ENCODE measurements at regions not wholly inside any gene's neighbourhood (a gene's known extent, or its start where the extent isn't known, plus 50 kb on each side); places are given as distances from the start of the nearest gene placed in this dataset.

- in situ Hi-C loops (cut with MboI), result no loop called here
- WGBS, 2 experiments (ENCODE audit: low coverage in 1 of 2, low lambda C conversion rate in 2 of 2, missing lambda C conversion rate in 2 of 2), result 12 to 17% methylated on average over 2 of the region's 2 CpGs
- Histone ChIP-seq H3K27ac (no peak overlapping the region), H3F3A (ENCODE audit: insufficient read depth) (no peaks in the 10 kb centered on the region), H3K36me3 (ENCODE audit: low read depth) (no peaks in the 10 kb centered on the region), H2AFZ (no peak overlapping the region), H3K4me3 (no peak overlapping the region), H3K9me2 (ENCODE audit: insufficient read depth) (no peaks in the 10 kb centered on the region), H3K79me2 (ENCODE audit: insufficient read depth) (no peaks in the 10 kb centered on the region), H3K27me3 (replicated peaks; ENCODE audit: insufficient read depth) (no peaks in the 10 kb centered on the region), H4K20me1 (ENCODE audit: insufficient read depth) (no peaks in the 10 kb centered on the region), H3K9ac (no peak overlapping the region), H3K9me3 (ENCODE audit: low read depth) (no peaks in the 10 kb centered on the region), H3K4me2 (ENCODE audit: unreplicated experiment) (no peak overlapping the region), H3K4me1 (ENCODE audit: insufficient read depth) (no peaks in the 10 kb centered on the region)
- TF ChIP-seq EZH2phosphoT487 (IDR thresholded peaks at IDR 0.05; ENCODE audit: insufficient read depth, low read depth) (no peak), EZH2 (IDR thresholded peaks at IDR 0.05; ENCODE audit: insufficient read depth, poor library complexity, severe bottlenecking) (no peak)
- DNase-seq, result no peak
Observed at GRCh38 chr11:39174965-39175364, 2284.5 kb downstream of the LRRC4C start.

GRCh38 chr11:39174196-39174595 lies 2285.3 kb downstream of the LRRC4C start:
- H3K9ac ChIP-seq, result no peak overlapping the region
- H3K27me3 ChIP-seq (replicated peaks; ENCODE audit: insufficient read depth), result no peaks in the 10 kb centered on the region
- no peak for DNase-seq
- H3K9me2 ChIP-seq (ENCODE audit: insufficient read depth), result no peaks in the 10 kb centered on the region
- H3K36me3 ChIP-seq (ENCODE audit: low read depth), result no peaks in the 10 kb centered on the region
- H3K9me3 ChIP-seq (ENCODE audit: low read depth), result no peaks in the 10 kb centered on the region
- in situ Hi-C loops (cut with MboI), result no loop called here
- no peak overlapping the region for H3K27ac ChIP-seq
- no peaks in the 10 kb centered on the region for H4K20me1 ChIP-seq (ENCODE audit: insufficient read depth)
- no peak overlapping the region for H3K4me3 ChIP-seq
- no peaks in the 10 kb centered on the region for H3F3A ChIP-seq (ENCODE audit: insufficient read depth)
- H2AFZ ChIP-seq, result no peak overlapping the region
- no peak overlapping the region for H3K4me2 ChIP-seq (ENCODE audit: unreplicated experiment)
- H3K4me1 ChIP-seq (ENCODE audit: insufficient read depth), result no peaks in the 10 kb centered on the region
- no peaks in the 10 kb centered on the region for H3K79me2 ChIP-seq (ENCODE audit: insufficient read depth)
- TF ChIP-seq EZH2 (IDR thresholded peaks at IDR 0.05; ENCODE audit: insufficient read depth, poor library complexity, severe bottlenecking), result no peak
- TF ChIP-seq EZH2phosphoT487 (IDR thresholded peaks at IDR 0.05; ENCODE audit: insufficient read depth, low read depth), result no peak

- H3K4me1 ChIP-seq (ENCODE audit: insufficient read depth), result no peaks in the 10 kb centered on the region
- H3K9me3 ChIP-seq (ENCODE audit: low read depth), result no peaks in the 10 kb centered on the region
- no peak for TF ChIP-seq EZH2phosphoT487 (IDR thresholded peaks at IDR 0.05; ENCODE audit: insufficient read depth, low read depth)
- TF ChIP-seq EZH2 (IDR thresholded peaks at IDR 0.05; ENCODE audit: insufficient read depth, poor library complexity, severe bottlenecking), result no peak
- no peak overlapping the region for H3K27ac ChIP-seq
- no peaks in the 10 kb centered on the region for H3K36me3 ChIP-seq (ENCODE audit: low read depth)
- H3K9me2 ChIP-seq (ENCODE audit: insufficient read depth), result no peaks in the 10 kb centered on the region
- H3F3A ChIP-seq (ENCODE audit: insufficient read depth), result no peaks in the 10 kb centered on the region
- no peak for DNase-seq
- H3K9ac ChIP-seq, result no peak overlapping the region
- H3K27me3 ChIP-seq (replicated peaks; ENCODE audit: insufficient read depth), result no peaks in the 10 kb centered on the region
- in situ Hi-C loops (cut with MboI), result no loop called here
- H4K20me1 ChIP-seq (ENCODE audit: insufficient read depth), result no peaks in the 10 kb centered on the region
- no peak overlapping the region for H3K4me3 ChIP-seq
- H3K79me2 ChIP-seq (ENCODE audit: insufficient read depth), result no peaks in the 10 kb centered on the region
- no peak overlapping the region for H3K4me2 ChIP-seq (ENCODE audit: unreplicated experiment)
- no peak overlapping the region for H2AFZ ChIP-seq
Observed at GRCh38 chr11:39165021-39165420, 2294.4 kb downstream of the LRRC4C start.

GRCh38 chr11:39149214-39149613 lies 2310.2 kb downstream of the LRRC4C start:
- WGBS, 2 experiments (ENCODE audit: low coverage in 1 of 2, low lambda C conversion rate in 2 of 2, missing lambda C conversion rate in 2 of 2), result 7 to 11% methylated on average over 1 of the region's 1 CpG
- in situ Hi-C loops (cut with MboI), result no loop called here
- Histone ChIP-seq H3K9ac (no peak overlapping the region), H3K4me2 (ENCODE audit: unreplicated experiment) (no peak overlapping the region), H3F3A (ENCODE audit: insufficient read depth) (no peaks in the 10 kb centered on the region), H3K9me2 (ENCODE audit: insufficient read depth) (no peaks in the 10 kb centered on the region), H3K27me3 (replicated peaks; ENCODE audit: insufficient read depth) (no peaks in the 10 kb centered on the region), H3K4me3 (no peak overlapping the region), H2AFZ (no peak overlapping the region), H3K36me3 (ENCODE audit: low read depth) (no peaks in the 10 kb centered on the region), H3K27ac (no peak overlapping the region), H3K9me3 (ENCODE audit: low read depth) (no peaks in the 10 kb centered on the region), H3K79me2 (ENCODE audit: insufficient read depth) (no peaks in the 10 kb centered on the region), H3K4me1 (ENCODE audit: insufficient read depth) (no peaks in the 10 kb centered on the region), H4K20me1 (ENCODE audit: insufficient read depth) (no peaks in the 10 kb centered on the region)
- TF ChIP-seq EZH2 (IDR thresholded peaks at IDR 0.05; ENCODE audit: insufficient read depth, poor library complexity, severe bottlenecking) (no peak), EZH2phosphoT487 (IDR thresholded peaks at IDR 0.05; ENCODE audit: insufficient read depth, low read depth) (no peak)
- no peak for DNase-seq

GRCh38 chr11:39145346-39145745 lies 2314.1 kb downstream of the LRRC4C start:
- H4K20me1 ChIP-seq (ENCODE audit: insufficient read depth), result no peaks in the 10 kb centered on the region
- H3K4me3 ChIP-seq, result no peak overlapping the region
- H3K4me2 ChIP-seq (ENCODE audit: unreplicated experiment), result no peak overlapping the region
- 46 to 55% methylated on average over 2 of the region's 2 CpGs for WGBS, 2 experiments (ENCODE audit: low coverage in 1 of 2, low lambda C conversion rate in 2 of 2, missing lambda C conversion rate in 2 of 2)
- H3K36me3 ChIP-seq (ENCODE audit: low read depth), result no peaks in the 10 kb centered on the region
- H3K9me3 ChIP-seq (ENCODE audit: low read depth), result no peaks in the 10 kb centered on the region
- H3K9ac ChIP-seq, result no peak overlapping the region
- TF ChIP-seq EZH2phosphoT487 (IDR thresholded peaks at IDR 0.05; ENCODE audit: insufficient read depth, low read depth), result no peak
- TF ChIP-seq EZH2 (IDR thresholded peaks at IDR 0.05; ENCODE audit: insufficient read depth, poor library complexity, severe bottlenecking), result no peak
- in situ Hi-C loops (cut with MboI), result no loop called here
- H3K27ac ChIP-seq, result no peak overlapping the region
- no peaks in the 10 kb centered on the region for H3K9me2 ChIP-seq (ENCODE audit: insufficient read depth)
- DNase-seq, result no peak
- no peaks in the 10 kb centered on the region for H3K4me1 ChIP-seq (ENCODE audit: insufficient read depth)
- H3K79me2 ChIP-seq (ENCODE audit: insufficient read depth), result no peaks in the 10 kb centered on the region
- H3F3A ChIP-seq (ENCODE audit: insufficient read depth), result no peaks in the 10 kb centered on the region
- H3K27me3 ChIP-seq (replicated peaks; ENCODE audit: insufficient read depth), result no peaks in the 10 kb centered on the region
- no peak overlapping the region for H2AFZ ChIP-seq

Measured in GM23248 (cell line).